ENCODE measurements at regions not wholly inside any gene's neighbourhood (a gene's known extent, or its start where the extent isn't known, plus 50 kb on each side); places are given as distances from the start of the nearest gene placed in this dataset.

- Histone ChIP-seq H3K4me3 (replicated peaks in 1 of 3; ENCODE audit: insufficient read depth in 1 of 3, low read depth in 1 of 3, low read length in 3 of 3) (no peak overlapping the region), H3K27me3 (ENCODE audit: control insufficient read depth in 2 of 2, insufficient read depth in 2 of 2, low read length in 2 of 2) (no peaks in the 10 kb centered on the region), H3K9me1 (replicated peaks; ENCODE audit: control insufficient read depth, extremely low read depth, insufficient read depth, low read length) (no peaks in the 10 kb centered on the region), H3K79me2 (ENCODE audit: control insufficient read depth, insufficient read depth, low read length) (no peaks in the 10 kb centered on the region), H3K36me3 (ENCODE audit: control insufficient read depth in 2 of 2, extremely low read depth in 1 of 2, insufficient read depth in 2 of 2, low read length in 2 of 2) (no peaks in the 10 kb centered on the region), H2AFZ (ENCODE audit: low read depth, low read length) (no peak overlapping the region), H3K9ac (replicated peaks; ENCODE audit: extremely low read depth, insufficient read depth, low read length) (no peak overlapping the region), H4K20me1 (replicated peaks; ENCODE audit: control insufficient read depth, extremely low read depth, insufficient read depth, low read length) (no peaks in the 10 kb centered on the region), H3K9me3 (replicated peaks; ENCODE audit: control insufficient read depth, insufficient read depth, low read length) (peaks cover 2% of the 10 kb centered on the region), H3K4me2 (ENCODE audit: insufficient read depth, low read length) (no peak overlapping the region), H3K27ac (ENCODE audit: insufficient read depth, low read depth, low read length) (no peak overlapping the region), H3K4me1 (ENCODE audit: control insufficient read depth, extremely low read depth, insufficient read depth, low read length) (no peaks in the 10 kb centered on the region)
- intact Hi-C loops (cut with micrococcal nuclease) (no loop called here), dilution Hi-C loops (cut with MboI; ENCODE audit: extremely low pct_ligation_motif_present, low sequenced_read_pairs) (no loop called here)
- DNase-seq (ENCODE audit: low read depth, low spot score), result no peak
- ChIA-PET CTCF (no interaction called here), POLR2A (no interaction called here)
- TF ChIP-seq MAX (IDR thresholded peaks at IDR 0.05; ENCODE audit: insufficient read depth, insufficient read length) (no peak), MYC (IDR thresholded peaks at IDR 0.05; ENCODE audit: low read depth, low read length) (no peak), CTCF (IDR thresholded peaks at IDR 0.05; ENCODE audit: extremely low read depth in 1 of 2, insufficient read depth in 1 of 2, low read depth in 1 of 2, low read length in 2 of 2) (no peak), FOS (IDR thresholded peaks at IDR 0.05; ENCODE audit: borderline replicate concordance, insufficient read depth, low read length) (no peak), GATA2 (IDR thresholded peaks at IDR 0.05; ENCODE audit: insufficient read depth, insufficient read length, low read depth, low read length) (no peak), JUN (IDR thresholded peaks at IDR 0.05; ENCODE audit: borderline replicate concordance, insufficient read depth, insufficient read length, low read depth) (no peak), POLR2A (IDR thresholded peaks at IDR 0.05; ENCODE audit: low read depth, low read length) (no peak), POLR2AphosphoS5 (IDR thresholded peaks at IDR 0.05; ENCODE audit: insufficient read depth, low read depth, low read length) (no peak), EZH2 (IDR thresholded peaks at IDR 0.05; ENCODE audit: borderline replicate concordance, low read depth, low read length, severe bottlenecking) (no peak)
- no peak for FAIRE-seq
- BruUV-seq (replicated peaks), result no TSS peak
Observed at GRCh38 chr16:52316241-52316640, 230.7 kb downstream of the TOX3 start.

Measured in endothelial cell of umbilical vein (primary cell).